ENCODE measurements at regions not wholly inside any gene's neighbourhood (a gene's known extent, or its start where the extent isn't known, plus 50 kb on each side); places are given as distances from the start of the nearest gene placed in this dataset.

DNA sequence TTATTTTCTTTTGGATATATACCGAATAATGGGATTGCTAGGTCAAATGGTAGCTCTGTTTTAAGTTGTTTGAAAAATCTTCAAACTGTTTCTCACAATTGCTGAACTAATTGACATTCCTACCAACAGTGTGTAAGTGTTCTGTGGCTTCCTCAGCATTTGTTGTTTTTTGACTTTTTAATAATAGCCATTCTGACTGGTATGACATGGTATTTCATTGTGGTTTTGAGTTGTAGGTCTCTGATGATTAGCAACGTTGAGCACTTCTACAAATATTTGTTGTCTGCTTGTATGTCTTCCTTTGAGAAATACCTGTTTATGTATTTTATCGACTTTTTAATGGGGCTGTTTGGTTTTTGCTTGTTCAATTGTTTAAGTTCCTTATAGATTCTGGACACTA is 680.1 kb upstream of the GRIA3 start:
- TF ChIP-seq CTCF (IDR thresholded peaks at IDR 0.05; ENCODE audit: poor library complexity), result no peak
- TF ChIP-seq EZH2 (IDR thresholded peaks at IDR 0.05; ENCODE audit: borderline replicate concordance), result no peak

Data from hepatocyte (in vitro differentiated cells).